ENCODE measurements at regions not wholly inside any gene's neighbourhood (a gene's known extent, or its start where the extent isn't known, plus 50 kb on each side); places are given as distances from the start of the nearest gene placed in this dataset.

GRCh38 chr2:18910843-18911242 is 321.5 kb upstream of the NT5C1B start:
- intact Hi-C loops (cut with DNase I; ENCODE audit: low total_unique reads), result no loop called here
- peaks cover 0 to 9% (median 0%) of the 10 kb centered on the region in 4 donors for H3K4me1 ChIP-seq
- H3K4me3 ChIP-seq, result no peak overlapping the region
- H3K9me3 ChIP-seq, result no peaks in the 10 kb centered on the region
- no peak for TF ChIP-seq CTCF (IDR thresholded peaks at IDR 0.05)
- no peaks in the 10 kb centered on the region for H3K36me3 ChIP-seq
- H3K27ac ChIP-seq, result peak overlapping the region in 1 of 2 donors; percentile 24
- H3K27me3 ChIP-seq, result no peaks in the 10 kb centered on the region
- DNase-seq, result peak; percentile 32 to 67

- H3K4me1 ChIP-seq, result peaks cover 0 to 9% (median 0%) of the 10 kb centered on the region in 4 donors
- intact Hi-C loops (cut with DNase I; ENCODE audit: low total_unique reads), result loop anchor here (10.0 kb wide), 1 partner anchor 957 kb away; no protein-coding TSS in a partner anchor
- H3K4me3 ChIP-seq, result no peak overlapping the region
- no peaks in the 10 kb centered on the region for H3K27me3 ChIP-seq
- no peak for DNase-seq
- H3K9me3 ChIP-seq, result no peaks in the 10 kb centered on the region
- TF ChIP-seq CTCF (IDR thresholded peaks at IDR 0.05), result no peak
- no peaks in the 10 kb centered on the region for H3K36me3 ChIP-seq
- H3K27ac ChIP-seq, result no peak overlapping the region
Measured at GRCh38 chr2:18907937-18908336, 318.6 kb upstream of the NT5C1B start.

- Histone ChIP-seq H3K4me1 (peaks cover 0 to 9% (median 0%) of the 10 kb centered on the region in 4 donors), H3K27ac (no peak overlapping the region)
- intact Hi-C loops (cut with DNase I; ENCODE audit: low total_unique reads), result loop anchor here (10.0 kb wide), 1 partner anchor 957 kb away; no protein-coding TSS in a partner anchor
Measured at GRCh38 chr2:18907508-18907907, 318.1 kb upstream of the NT5C1B start.

GRCh38 chr2:18903750-18904149 is 314.4 kb upstream of the NT5C1B start:
- intact Hi-C loops (cut with DNase I; ENCODE audit: low total_unique reads), result loop anchor here (10.0 kb wide), 1 partner anchor 961 kb away; no protein-coding TSS in a partner anchor
- Histone ChIP-seq H3K4me1 (peaks cover 0 to 37% (median 27%) of the 10 kb centered on the region in 4 donors), H3K4me3 (no peak overlapping the region), H3K36me3 (no peaks in the 10 kb centered on the region), H3K27me3 (no peaks in the 10 kb centered on the region), H3K27ac (no peak overlapping the region), H3K9me3 (no peaks in the 10 kb centered on the region)
- no peak for DNase-seq
- TF ChIP-seq CTCF (IDR thresholded peaks at IDR 0.05), result no peak

More at GRCh38 chr2:18907508-18907907, 318.1 kb upstream of the NT5C1B start:
- Histone ChIP-seq H3K9me3 (no peaks in the 10 kb centered on the region), H3K36me3 (no peaks in the 10 kb centered on the region), H3K27me3 (no peaks in the 10 kb centered on the region), H3K4me3 (no peak overlapping the region)
- no peak for TF ChIP-seq CTCF (IDR thresholded peaks at IDR 0.05)
- DNase-seq, result no peak

GRCh38 chr2:18901242-18901641 is 311.9 kb upstream of the NT5C1B start:
- TF ChIP-seq CTCF (IDR thresholded peaks at IDR 0.05), result no peak
- no peaks in the 10 kb centered on the region for H3K9me3 ChIP-seq
- peak overlapping the region; percentile 72 to 75 for H3K27ac ChIP-seq
- peaks cover 0 to 37% (median 28%) of the 10 kb centered on the region in 4 donors for H3K4me1 ChIP-seq
- no peaks in the 10 kb centered on the region for H3K36me3 ChIP-seq
- DNase-seq, result no peak
- H3K27me3 ChIP-seq, result no peaks in the 10 kb centered on the region
- no peak overlapping the region for H3K4me3 ChIP-seq
- intact Hi-C loops (cut with DNase I; ENCODE audit: low total_unique reads), result loop anchor here (10.0 kb wide), 1 partner anchor 964 kb away; no protein-coding TSS in a partner anchor
